GM08714 (cell line): ENCODE measurements at regions not wholly inside any gene's neighbourhood (a gene's known extent, or its start where the extent isn't known, plus 50 kb on each side); places are given as distances from the start of the nearest gene placed in this dataset.
"Not testable (repeated sequence)": the region's sequence is repeated elsewhere in the genome, so short reads cannot be mapped to it uniquely, and the experiment has no call there.

Source experiments
- H3K4me3 ChIP-seq: fragments of 200-500 bp; sonication (Bioruptor generic); 2 replicates; pipeline ENCODE4 v1.5.1; 2014; ENCODE audit warnings: mild to moderate bottlenecking, low read length, inconsistent platforms
- ZNF274 ChIP-seq: IDR thresholded peaks from 2 replicates; pipeline ENCODE4 v1.6.1; 2012; ENCODE audit warnings: mild to moderate bottlenecking, low read depth, low read length

GRCh38 chr14:39628087-39628486, 195.9 kb upstream of the FBXO33 start:
- TF ChIP-seq ZNF274 = no peak
- no peak overlapping the region for H3K4me3 ChIP-seq

- H3K4me3 ChIP-seq = no peak overlapping the region
- TF ChIP-seq ZNF274 = no peak
These were observed 194.7 kb upstream of the FBXO33 start for GRCh38 chr14:39626589-39627576.

- TF ChIP-seq ZNF274 = no peak
- H3K4me3 ChIP-seq = no peak overlapping the region
These were observed 189.4 kb upstream of the FBXO33 start for GRCh38 chr14:39621678-39622077.

- TF ChIP-seq ZNF274 = no peak
- H3K4me3 ChIP-seq = no peak overlapping the region
These were observed 189.0 kb upstream of the FBXO33 start for GRCh38 chr14:39621223-39621622.

- H3K4me3 ChIP-seq = no peak overlapping the region
- TF ChIP-seq ZNF274 = no peak
These were observed 185.3 kb upstream of the FBXO33 start for GRCh38 chr14:39617537-39617936.

- no peak for TF ChIP-seq ZNF274
- H3K4me3 ChIP-seq = no peak overlapping the region
These were observed 183.1 kb upstream of the FBXO33 start for GRCh38 chr14:39615352-39615751.

GRCh38 chr14:39614297-39614923, 182.2 kb upstream of the FBXO33 start:
- H3K4me3 ChIP-seq = no peak overlapping the region
- TF ChIP-seq ZNF274 = no peak

- TF ChIP-seq ZNF274 = no peak
- no peak overlapping the region for H3K4me3 ChIP-seq
These were observed 176.9 kb upstream of the FBXO33 start for GRCh38 chr14:39609119-39609518.

GRCh38 chr14:39607978-39608377, 175.7 kb upstream of the FBXO33 start:
- H3K4me3 ChIP-seq = no peak overlapping the region
- TF ChIP-seq ZNF274 = no peak

GRCh38 chr14:39603942-39604341, 171.7 kb upstream of the FBXO33 start:
- no peak overlapping the region for H3K4me3 ChIP-seq
- no peak for TF ChIP-seq ZNF274

GRCh38 chr14:39593377-39593776, 161.1 kb upstream of the FBXO33 start:
- no peak overlapping the region for H3K4me3 ChIP-seq
- TF ChIP-seq ZNF274 = no peak

- no peak overlapping the region for H3K4me3 ChIP-seq
- no peak for TF ChIP-seq ZNF274
These were observed 160.0 kb upstream of the FBXO33 start for GRCh38 chr14:39592116-39592789.

- H3K4me3 ChIP-seq = not testable (repeated sequence)
These were observed 157.6 kb upstream of the FBXO33 start for GRCh38 chr14:39589882-39590281.

- no peak overlapping the region for H3K4me3 ChIP-seq
- TF ChIP-seq ZNF274 = no peak
These were observed 149.9 kb upstream of the FBXO33 start for GRCh38 chr14:39582028-39582654.
